ENCODE measurements at regions not wholly inside any gene's neighbourhood (a gene's known extent, or its start where the extent isn't known, plus 50 kb on each side); places are given as distances from the start of the nearest gene placed in this dataset.
A peak's percentile ranks its signal among the peaks of the same experiment; 100 is the strongest.

DNA sequence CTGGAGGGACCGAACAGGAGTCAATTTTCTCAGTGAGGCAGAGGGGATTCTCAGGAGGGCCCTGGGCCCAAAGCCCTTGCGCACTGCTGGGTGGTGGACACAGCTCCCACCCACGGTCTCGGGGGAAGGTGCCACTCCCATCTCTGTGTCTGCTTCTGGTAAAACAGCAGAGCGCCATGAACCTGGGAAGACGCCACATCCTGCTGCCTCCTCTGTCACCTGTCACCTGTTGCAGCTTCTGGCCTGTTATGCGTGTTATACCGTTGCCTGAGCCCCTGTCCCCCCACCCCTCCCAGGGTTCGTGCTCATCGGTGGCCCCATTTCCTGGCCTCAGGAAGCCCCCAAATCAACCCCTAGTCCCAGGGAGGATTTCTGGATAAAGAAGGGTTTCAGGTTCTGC lies 125.8 kb upstream of the AJAP1 start:
- H3K4me3 ChIP-seq: no peak overlapping the region
- DNase-seq (ENCODE audit: low spot score): no peak
- no peaks in the 10 kb centered on the region for H3K27me3 ChIP-seq
- no peaks in the 10 kb centered on the region for H3K4me1 ChIP-seq
- no peak overlapping the region for H3K27ac ChIP-seq
- TF ChIP-seq, protein P1, sequence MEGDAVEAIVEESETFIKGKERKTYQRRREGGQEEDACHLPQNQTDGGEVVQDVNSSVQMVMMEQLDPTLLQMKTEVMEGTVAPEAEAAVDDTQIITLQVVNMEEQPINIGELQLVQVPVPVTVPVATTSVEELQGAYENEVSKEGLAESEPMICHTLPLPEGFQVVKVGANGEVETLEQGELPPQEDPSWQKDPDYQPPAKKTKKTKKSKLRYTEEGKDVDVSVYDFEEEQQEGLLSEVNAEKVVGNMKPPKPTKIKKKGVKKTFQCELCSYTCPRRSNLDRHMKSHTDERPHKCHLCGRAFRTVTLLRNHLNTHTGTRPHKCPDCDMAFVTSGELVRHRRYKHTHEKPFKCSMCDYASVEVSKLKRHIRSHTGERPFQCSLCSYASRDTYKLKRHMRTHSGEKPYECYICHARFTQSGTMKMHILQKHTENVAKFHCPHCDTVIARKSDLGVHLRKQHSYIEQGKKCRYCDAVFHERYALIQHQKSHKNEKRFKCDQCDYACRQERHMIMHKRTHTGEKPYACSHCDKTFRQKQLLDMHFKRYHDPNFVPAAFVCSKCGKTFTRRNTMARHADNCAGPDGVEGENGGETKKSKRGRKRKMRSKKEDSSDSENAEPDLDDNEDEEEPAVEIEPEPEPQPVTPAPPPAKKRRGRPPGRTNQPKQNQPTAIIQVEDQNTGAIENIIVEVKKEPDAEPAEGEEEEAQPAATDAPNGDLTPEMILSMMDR (IDR thresholded peaks at IDR 0.05): no peak
- H3K9me3 ChIP-seq: no peaks in the 10 kb centered on the region
- H3K36me3 ChIP-seq: no peaks in the 10 kb centered on the region

GRCh38 chr1:4529446-4530165 lies 124.8 kb upstream of the AJAP1 start:
- TF ChIP-seq, protein P1 (IDR thresholded peaks at IDR 0.05): no peak
- Histone ChIP-seq H3K4me3 (no peak overlapping the region), H3K27me3 (no peaks in the 10 kb centered on the region), H3K27ac (peak overlapping the region in 1 of 2 donors; percentile 9), H3K9me3 (no peaks in the 10 kb centered on the region), H3K4me1 (no peaks in the 10 kb centered on the region), H3K36me3 (no peaks in the 10 kb centered on the region)
- no peak for DNase-seq (ENCODE audit: low spot score)

- no peak for DNase-seq (ENCODE audit: low spot score)
- H3K4me3 ChIP-seq: no peak overlapping the region
- H3K4me1 ChIP-seq: no peaks in the 10 kb centered on the region
- no peaks in the 10 kb centered on the region for H3K36me3 ChIP-seq
- H3K27me3 ChIP-seq: no peaks in the 10 kb centered on the region
- no peaks in the 10 kb centered on the region for H3K9me3 ChIP-seq
- TF ChIP-seq, protein P1 (IDR thresholded peaks at IDR 0.05): no peak
- H3K27ac ChIP-seq: peak overlapping the region in 1 of 2 donors; percentile 9
Observed at GRCh38 chr1:4530166-4530785, 124.1 kb upstream of the AJAP1 start.

DNA sequence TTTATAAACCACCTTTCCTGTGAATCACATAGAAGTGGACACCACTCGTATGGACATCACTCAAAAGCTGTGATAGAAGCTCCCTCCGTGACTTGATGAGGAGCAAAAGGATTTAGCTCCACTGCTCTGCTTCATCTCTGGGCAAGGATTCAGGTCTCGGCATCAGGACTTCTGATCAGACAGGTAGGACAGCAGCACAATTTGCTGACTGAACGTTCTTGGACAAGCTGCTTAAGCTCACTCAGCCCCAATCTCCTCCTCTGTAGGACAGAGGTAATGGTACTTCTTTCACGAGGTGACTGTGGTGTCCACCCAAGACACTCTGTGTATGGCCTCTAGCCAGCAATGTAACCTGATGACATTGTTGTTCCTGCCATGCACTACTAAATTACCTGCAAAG lies 122.6 kb upstream of the AJAP1 start:
- Histone ChIP-seq H3K4me1 (no peaks in the 10 kb centered on the region), H3K4me3 (no peak overlapping the region), H3K9me3 (peaks cover 0 to 7% of the 10 kb centered on the region in 2 donors), H3K36me3 (no peaks in the 10 kb centered on the region), H3K27ac (no peak overlapping the region), H3K27me3 (no peaks in the 10 kb centered on the region)
- DNase-seq (ENCODE audit: low spot score): no peak
- TF ChIP-seq, protein P1 (IDR thresholded peaks at IDR 0.05): no peak

DNA sequence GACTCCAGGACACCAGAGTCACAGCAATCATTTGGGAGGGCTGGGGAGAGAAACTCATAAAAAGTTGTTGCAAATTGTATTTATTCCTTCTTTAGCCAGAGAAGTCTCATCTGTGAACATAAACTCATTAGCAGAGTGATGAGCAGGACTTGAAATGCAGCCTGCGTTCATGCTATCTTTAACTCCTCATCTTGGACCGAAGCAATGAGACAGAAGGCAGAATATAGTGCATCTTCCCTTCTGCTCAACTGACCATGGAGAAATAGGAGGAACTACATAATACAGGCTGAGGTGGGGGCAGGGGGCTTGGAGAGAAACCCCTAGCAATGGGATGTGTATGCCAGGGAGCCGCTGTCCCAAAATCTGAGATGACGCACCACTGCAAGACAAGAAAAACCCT lies 121.8 kb upstream of the AJAP1 start:
- Histone ChIP-seq H3K36me3 (no peaks in the 10 kb centered on the region), H3K9me3 (peaks cover 0 to 7% of the 10 kb centered on the region in 2 donors), H3K4me3 (no peak overlapping the region), H3K27ac (no peak overlapping the region), H3K27me3 (no peaks in the 10 kb centered on the region), H3K4me1 (no peaks in the 10 kb centered on the region)
- no peak for DNase-seq (ENCODE audit: low spot score)
- TF ChIP-seq, protein P1 (IDR thresholded peaks at IDR 0.05): no peak
